Activated CD4-positive, alpha-beta T cell treated with anti-CD3 and anti-CD28 coated beads, Interleukin-2, amount 50 U/mL, for 4 hours (primary cell): ENCODE measurements at regions not wholly inside any gene's neighbourhood (a gene's known extent, or its start where the extent isn't known, plus 50 kb on each side); places are given as distances from the start of the nearest gene placed in this dataset.

Source experiments
- DNase-seq, 2 experiments: peaks; one replicate each; pipeline ENCODE4 v3.0.0-alpha.2; 2020

DNA sequence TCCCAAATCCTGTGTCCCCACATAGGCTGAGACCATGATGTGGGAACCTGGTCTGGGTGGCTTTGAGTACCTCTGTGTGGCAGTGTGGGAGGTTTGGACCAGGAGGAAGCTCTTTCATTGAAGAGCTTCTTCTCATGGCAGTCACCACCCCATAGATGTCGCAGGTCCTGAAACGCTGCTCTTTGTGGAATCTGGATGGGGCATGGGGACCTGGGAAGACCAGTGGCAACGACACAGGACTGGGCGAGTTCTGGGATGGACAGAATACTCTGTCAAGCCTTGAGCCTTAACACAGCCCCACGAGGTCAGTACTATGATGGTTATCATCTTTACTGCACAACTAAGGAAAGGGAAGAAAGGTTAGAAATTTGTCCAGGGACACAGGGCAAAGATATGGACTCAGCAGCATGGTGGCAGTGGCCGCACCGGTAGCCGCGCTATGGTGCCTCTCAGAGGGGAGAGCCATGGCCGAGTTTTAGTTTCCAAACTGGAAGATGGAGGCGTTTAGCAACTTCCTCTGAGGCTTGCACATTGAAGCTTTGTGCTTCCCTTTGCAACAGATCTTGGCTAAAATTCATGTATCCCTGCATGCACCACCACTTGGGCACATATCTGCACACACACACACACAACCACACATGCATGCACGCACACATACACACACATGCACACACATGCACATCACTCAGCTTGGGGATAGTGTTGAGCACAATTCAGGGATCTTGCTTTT lies 117.7 kb upstream of the C1orf174 start:
- no peak for DNase-seq

DNA sequence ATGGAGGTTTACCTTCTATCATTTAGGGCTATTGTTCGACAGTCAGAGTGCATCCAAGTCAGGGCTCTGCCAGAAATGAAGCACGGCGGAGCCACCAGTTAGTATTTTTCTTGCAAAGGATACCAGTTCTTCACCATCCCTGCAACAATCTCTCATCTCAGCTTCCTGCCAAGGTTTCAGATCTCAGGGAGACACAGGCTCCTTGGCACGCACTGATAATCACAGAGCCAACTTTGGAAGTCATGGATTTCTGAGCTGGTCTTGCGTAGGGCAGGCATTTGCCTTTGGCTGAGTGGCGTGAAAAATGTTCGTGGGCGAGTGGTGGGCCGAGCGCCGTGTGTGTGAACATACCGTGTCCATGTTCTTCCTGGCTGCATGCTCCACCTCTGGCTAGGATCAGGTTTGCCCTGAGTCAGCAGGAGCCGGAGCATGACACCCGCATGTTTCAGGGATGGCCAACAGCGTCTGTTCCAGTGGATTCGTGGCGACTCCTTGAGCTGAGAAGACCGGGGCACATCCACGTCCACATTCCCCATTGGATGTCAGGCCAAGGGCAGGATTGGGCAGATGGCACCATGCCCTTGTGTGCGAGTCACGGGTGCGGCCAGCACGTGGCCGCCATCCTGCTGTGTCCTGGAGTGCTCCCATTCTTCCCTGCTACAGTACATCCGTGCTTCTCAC lies 118.5 kb upstream of the C1orf174 start:
- no peak for DNase-seq

DNA sequence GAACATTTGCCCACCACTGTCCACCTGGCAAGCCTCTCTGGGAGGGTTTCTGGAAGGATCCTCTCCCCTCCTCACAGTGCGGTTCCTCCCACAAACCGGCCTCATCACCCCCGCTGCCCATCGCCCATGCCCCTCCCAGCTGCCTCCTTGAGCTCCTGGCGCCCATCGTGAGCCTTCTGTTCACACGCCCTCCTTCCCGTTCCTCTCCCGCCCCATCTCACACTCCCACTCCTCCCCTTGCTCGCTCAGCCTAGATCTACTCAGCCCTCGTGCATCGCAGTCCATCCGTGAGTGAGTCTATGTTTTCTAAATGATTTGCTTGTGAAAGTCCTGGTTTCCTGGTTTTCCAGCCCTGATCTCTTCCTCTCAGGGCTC lies 119.1 kb upstream of the C1orf174 start:
- DNase-seq, result no peak

DNA sequence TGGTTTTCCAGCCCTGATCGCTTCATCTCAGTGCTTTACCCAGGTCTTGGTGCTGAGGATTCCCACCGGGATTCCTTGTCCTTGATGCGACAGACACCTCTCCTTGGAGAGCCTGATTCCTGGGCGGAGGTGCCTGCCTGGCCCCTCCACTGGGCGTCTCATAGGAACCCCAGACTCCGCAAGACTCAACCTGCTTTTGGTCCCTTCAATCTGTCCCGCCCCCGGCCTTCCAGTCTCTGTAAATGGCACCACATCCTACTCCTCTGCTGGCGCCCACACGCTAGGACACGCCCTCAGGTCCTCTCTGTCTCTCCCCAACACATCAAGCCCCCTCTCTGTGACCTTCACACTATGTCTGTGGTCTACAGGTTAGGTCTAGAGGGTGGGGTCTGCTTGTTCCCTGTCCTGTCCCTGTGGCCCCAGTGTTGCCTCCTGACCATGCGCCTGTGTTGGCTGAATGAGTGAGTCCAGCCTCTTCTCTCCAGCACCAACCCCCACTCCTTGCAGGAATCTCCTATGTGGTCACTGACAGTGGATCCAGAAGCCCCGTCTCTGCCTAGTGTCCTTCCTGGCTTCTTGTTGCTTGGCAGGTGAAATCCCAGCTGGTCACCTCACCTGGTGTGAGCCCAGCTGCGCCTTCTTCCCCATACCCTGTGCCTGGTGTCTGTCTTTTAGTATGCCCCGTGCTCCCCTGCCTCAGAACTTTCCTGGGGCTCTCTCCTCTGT lies 119.7 kb upstream of the C1orf174 start:
- no peak for DNase-seq

DNA sequence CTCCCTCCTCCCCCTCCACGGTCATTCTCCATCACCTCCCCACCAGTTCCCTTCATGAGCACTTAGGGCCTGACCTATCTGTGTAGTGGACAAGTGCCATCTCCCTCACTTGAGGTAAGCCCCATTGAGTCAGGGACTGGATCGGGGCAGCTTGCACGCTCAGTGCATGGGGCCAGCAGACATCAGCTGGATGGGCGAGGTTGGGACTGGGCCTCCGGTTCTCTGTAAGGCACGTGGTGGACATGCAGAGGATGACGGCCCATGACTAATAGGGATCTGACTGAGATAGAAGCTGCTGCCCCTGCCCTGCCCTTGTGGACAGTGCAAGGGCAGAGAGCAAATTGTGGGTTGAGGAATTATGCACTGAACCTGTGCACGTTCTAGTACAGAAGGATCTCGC lies 120.4 kb upstream of the C1orf174 start:
- DNase-seq, result no peak

DNA sequence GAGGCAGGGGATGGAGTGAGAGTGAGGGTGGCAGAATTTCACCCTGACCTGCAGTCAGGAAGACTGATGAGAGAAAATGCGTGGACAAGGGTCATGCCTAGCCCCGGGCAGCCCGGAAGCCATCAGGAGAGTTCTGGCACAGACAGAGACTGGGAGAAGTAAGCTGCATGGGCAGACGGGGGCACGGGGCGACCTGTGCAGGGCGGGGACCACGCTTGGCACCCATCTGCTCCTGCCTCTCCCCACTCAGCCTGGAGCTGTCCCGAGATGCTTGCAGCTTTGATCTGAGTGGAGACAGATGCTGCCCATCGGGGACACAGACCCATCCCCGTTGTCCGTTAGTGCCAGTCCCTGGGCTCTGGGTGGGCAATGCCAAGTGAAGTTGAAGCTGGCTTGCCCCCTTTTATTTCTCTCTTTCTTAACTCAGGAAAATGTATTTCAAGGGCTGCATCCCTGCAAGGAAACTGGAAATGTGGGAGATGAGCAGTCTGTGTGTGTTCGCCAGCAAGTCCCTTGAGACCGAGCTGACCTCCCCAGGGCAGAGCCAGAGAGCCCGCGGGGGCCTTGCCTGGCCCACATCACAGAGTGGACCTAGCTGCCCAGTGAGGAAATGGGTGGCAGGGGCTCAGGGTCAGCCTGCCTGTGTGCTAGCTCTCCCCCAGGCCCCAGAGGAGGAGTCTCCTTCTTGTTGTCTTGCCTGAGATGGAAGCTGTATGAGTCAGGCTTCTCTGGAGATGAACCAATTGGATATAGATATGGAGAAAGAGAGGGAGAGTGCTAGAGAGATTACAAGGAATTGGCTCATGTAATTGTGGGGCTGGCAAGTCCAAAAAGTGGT lies 121.3 kb upstream of the C1orf174 start:
- DNase-seq, result no peak

DNA sequence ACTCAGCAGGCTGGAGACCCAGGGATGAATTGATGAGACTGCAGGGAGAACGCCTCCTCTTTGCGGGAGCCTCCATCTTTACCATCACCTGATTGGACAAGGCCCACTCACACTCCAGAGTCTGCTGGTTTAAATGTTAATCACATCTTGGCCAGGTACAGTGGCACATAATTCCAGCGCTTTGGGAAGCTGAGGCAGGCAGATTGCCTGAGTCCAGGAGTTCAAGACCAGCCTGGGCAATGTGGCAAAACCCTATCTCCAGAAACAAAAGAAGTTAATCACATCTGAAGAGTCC lies 121.8 kb upstream of the C1orf174 start:
- no peak for DNase-seq

DNA sequence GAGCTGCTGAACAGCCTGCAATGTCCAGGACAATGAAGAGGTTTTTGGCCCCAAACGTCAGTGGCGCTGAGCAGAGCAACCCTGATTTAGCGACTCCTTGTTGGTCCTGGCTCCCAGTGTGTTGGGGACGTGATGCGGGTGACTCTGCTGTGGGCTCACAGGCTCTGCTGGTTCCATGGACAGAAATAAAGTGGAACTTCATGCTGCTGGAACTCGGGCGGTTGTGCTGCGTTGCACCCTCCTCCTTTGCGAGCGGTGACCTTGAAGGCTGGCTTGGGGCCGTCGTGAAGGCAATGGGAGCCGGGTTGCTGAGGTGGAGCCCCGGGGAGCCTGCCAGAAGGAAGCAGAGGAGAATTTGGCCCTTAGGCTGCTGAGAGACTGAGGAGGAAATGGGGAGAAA lies 122.6 kb upstream of the C1orf174 start:
- DNase-seq, result no peak

DNA sequence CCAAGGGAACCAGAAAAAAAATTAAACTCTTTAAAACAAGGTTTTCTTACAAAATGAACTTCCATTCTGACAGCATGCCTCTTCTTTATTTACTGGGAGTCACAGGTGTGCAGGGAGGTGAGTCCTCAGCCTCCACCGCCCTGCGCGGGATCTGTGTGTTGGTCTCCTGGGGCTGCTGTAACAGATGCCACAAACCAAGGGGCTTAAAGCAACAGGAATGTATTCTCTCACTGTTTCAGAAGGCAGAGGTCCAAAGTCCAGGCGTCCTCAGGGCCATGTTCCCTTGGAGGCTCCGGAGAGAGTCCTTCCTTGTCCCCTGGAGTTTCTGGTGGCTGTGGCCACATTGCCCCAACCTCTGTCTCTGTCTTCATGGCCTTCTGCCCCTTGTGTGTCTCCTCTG lies 123.6 kb upstream of the C1orf174 start:
- no peak for DNase-seq

DNA sequence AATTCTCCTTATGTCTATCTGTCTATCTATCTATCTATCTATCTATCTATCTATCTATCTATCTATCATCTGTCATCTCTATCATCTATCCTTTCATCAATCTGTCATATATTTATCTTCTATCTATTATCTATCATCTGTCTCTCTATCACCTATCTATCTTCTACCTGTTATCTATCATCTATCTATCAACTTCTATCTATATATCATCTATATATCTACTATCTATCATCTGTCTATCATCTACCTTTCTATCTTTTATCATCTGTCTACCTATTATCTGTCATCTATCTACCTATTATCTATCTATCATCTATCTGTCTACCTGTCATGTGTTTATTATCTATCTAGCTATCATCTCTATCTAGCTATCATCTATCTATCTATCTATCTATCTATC lies 124.7 kb upstream of the C1orf174 start:
- no peak for DNase-seq

DNA sequence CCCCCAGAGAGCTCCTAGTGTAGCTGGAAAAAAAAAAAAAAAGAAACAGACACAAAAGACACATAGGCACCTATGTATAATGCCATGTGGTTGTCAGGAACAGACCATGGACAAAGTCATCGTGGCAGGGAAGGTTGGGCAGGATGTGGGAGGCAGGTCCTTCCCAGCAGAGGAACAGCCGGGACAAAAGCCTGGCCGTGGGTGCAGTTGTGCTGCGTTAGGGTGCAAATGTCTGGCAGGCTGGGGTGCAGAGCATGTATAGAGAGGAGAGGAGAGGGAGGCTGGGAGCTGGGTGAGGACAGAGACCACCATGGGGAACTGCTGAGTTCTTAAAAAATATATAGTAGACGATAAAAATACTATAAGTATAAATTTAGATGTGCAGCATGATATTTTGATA lies 125.7 kb upstream of the C1orf174 start:
- DNase-seq, result no peak

DNA sequence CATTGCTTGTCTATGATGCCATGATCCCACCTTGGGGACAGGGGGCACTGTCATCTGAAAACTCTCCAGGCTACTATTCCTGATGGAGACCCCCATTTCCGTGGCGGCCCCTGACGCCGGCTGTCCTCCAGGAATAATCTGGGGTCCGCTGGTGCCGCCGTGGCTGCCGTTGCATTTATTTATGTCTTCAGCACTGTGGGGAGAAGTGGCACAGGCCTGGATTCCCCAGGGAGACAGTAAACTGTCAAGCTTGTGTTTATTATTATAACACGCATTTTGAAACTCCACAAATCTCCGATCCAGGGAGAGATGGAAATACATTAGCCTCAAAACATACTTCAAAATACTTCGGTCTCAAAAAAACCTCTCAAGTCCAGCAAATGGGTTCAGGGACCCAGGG lies 126.9 kb upstream of the C1orf174 start:
- DNase-seq, result no peak

DNA sequence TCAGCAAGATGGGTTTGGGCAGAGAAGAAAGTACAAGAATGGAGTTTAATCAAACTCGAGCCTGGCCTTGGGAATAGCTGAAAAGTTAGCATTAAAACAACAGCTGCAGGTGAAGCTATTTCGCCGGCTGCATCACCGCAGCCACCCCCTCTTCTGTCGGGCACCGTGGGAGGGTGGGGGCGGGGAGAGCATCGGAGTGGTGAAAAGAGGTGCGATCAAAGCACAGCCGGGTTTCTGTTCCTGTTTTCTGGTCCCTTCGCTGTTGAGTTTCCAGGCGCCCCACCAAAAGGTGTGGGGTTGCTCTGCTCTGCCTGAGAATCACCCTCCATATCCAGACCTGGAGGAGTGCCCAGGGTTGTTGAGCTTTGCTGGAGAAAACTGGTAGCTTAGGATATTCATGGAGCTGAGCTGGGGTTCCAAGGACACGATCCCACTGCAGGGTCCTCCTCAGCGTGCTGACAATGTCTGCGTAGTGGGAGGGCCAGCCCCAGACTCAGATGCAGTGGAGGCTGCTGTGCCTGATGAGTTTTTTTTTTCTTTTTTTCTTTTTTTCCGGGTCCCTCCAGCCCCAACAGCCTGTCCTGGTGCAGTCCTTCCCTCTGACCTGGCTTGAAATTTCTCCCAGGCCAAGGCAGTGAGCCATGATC lies 127.5 kb upstream of the C1orf174 start:
- DNase-seq, result no peak

DNA sequence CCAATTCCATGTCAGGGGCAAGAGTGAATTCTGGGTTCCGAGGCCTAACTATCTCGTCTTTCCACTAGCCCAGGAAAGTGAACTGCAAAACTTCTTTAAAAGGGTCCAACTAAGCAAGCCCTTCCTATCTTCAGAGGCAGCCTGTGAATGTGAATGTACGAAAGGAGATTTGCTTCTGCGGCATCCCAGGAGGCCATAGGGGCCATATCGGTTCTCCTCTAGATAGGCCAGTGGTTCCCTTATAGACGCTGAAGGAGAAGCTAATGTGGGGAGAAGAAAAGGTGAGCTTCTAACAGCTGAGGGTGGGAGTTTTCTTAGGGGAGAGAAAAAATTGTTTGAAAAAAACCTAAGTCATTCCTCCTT lies 128.0 kb upstream of the C1orf174 start:
- no peak for DNase-seq

DNA sequence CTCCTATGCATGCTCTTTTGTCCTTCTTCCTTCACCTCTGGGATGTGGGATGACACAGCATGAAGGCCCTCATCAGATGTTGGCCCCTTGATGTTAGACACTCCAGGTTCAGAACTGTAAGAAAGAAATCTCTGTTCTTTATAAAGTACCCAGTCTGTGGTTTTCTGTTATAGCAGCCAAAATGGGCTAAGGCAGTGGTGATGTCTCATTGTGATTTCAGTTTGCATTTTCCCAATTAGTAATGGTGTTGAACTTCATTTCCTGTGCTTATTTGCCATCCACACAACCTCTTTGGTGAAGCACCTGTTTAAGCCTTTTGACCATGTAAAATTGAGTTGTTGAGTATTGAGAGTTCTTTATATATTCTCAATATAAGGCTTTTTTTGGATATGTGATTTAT lies 129.3 kb upstream of the C1orf174 start:
- no peak for DNase-seq

DNA sequence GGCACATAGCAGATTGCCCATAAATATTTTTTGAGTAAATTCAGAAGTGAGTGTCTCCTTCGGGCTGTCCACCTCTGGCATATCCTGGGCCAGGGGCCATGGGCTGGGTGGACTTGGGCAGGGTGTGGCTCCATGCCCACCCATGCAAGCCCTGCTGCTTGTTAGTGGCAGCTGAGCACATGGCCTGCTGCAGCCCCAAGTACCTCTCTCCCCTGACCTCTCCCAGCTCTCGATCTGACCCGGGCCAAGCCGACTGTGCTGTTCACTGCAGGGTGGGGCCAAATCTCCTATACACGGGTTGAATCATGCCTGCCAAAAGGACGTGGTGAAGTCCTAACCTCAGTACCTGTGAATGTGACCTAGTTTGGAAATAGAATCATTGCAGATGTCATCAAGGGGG lies 132.5 kb upstream of the C1orf174 start:
- DNase-seq, result no peak

DNA sequence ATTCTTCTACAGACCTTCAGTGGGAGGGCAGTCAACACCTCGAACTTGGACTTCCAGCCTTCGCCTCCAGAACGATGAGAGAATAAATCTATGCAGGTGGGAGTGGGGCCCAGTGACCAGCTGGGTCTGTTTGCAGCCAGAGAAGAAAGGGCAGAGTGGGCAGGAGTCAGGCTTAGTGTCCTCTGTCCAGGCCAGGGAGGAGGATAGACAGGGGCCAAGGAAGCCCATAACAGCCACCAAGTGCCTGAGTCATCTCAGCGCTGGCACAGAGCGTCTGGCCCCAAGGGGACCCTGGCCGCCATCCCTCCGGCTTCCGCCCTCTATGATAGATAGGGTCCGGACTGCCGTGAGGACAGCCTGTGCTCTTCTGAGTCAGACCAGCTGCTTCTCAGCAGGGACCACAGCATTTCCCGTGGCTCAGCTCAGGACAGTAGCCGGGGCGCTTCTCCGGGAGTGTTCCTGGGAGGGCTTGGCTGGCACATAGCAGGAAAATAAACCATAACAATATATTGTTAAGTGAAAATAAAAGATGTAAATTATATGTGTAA lies 133.1 kb upstream of the C1orf174 start:
- no peak for DNase-seq

DNA sequence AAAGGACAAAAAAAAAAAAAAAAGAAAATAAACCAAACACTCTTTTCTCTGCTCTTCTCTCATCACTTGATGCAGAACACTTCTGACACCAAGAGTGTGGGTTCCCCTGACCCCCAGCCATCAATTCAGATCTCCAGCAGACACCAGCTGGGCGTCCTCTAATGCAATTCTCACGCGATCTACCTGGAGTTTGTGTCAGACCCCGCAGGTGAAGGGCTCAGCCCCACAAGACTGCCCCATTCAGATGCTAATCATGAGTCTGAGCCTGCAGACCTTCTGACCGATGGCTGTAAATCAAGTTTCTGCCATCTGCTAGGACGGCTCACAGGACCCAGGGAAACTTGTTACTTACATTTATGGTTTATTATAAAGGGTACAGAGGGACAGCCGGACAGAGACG lies 133.6 kb upstream of the C1orf174 start:
- no peak for DNase-seq

DNA sequence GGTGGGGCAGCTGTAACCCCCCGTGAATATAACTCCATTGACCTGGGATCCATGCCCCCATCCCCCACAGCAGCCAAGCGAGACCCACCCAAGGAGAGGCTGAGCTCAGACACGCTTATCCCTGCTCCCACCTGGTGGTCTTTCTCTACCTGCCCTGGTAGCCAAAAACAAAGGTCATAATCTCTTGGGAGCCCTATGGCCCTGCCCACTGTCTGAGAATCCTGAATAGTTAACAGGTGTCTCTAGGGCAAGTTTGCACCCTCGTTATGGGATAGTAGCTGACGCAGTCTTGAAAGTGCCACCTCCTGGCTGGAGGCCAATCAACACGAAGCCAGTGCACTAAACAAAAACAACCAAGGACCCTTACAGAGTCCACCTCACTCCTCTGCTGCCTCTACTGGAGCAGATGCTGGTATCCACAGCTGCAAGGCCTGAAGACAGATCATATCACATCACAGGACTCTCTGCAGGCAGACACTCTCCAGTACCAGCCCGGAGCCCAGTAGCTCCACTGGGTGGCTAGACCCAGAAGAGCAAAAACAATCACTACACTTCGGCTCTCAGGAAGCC lies 134.3 kb upstream of the C1orf174 start:
- no peak for DNase-seq

DNA sequence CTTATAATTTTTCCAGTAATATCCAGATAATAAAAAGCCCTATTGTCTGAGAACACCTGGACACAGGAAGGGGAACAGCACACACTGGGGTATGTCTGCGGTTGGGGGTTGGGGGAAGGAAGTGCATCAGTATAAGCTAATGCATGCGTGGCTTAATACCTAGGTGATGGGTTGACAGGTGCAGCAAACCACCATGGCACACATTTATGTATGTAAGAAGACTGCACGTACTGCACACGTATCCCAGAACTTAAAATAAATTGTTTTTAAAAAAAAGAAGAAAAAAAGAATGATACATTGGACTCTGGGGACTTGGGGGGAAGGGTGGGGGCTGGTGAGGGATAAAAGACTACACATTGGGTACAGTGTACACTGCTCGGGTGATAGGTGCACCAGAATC lies 144.9 kb upstream of the C1orf174 start:
- no peak for DNase-seq

DNA sequence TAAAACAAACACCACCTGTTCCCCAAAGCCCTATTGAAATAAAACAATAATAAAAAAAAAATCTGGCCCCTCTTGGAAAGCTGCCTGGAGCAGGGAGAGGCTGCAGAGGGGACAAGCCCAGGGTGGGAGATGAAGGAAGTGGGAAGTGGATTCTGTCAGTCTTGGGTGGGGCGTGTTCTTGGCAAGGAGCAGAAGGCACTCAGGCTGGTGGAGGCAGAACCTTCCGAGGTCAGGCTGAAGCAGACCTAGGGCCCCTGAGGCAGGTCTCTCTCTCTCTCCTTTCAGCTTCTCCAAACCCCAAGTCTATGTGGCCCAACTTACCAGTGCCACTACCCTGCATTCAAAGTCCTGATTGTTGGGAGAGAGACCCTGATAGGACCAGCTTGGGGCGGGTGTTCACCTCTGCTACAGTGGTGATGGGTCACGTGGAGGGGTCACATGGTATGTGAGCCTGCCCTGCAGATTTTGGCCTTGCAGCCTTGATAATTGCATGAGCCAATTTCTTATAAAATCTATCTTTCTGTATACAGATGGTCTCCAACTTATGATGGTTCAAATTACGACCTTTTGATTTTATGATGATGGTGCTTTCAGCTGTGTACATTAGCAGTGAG lies 145.4 kb upstream of the C1orf174 start:
- no peak for DNase-seq

DNA sequence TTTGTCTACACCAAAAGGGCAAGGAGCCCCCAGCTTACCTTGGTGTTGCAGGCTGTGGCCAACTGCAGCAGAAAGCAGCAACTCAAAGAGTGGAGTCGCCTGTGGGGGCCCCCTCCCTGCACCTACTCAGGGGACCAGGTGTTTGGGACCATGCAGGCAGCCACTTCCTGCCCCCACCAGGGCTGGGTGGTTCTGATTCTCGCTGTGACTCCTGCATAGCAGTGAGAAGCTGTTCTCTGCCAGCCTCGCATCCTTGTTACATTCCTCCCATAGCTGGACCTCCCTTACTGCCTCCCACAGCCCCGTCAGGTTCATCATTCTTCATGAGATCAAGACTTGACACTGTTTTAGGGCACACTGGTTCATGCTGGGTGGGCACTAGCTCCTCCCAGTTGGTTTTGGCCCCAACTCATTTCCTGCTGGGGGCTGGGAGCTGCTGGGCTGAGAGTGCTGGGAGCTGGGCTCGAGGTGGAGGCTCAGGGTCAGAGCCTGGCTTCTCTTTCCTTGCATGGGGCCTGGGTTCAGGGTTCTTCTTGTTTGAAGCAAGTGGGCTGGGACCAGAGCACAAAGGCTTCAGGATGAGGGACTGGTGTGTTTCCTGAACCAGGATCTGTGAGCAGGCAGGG lies 146.9 kb upstream of the C1orf174 start:
- DNase-seq, result no peak
